Endothelial cell of umbilical vein (primary cell): ENCODE measurements at regions not wholly inside any gene's neighbourhood (a gene's known extent, or its start where the extent isn't known, plus 50 kb on each side); places are given as distances from the start of the nearest gene placed in this dataset.
"Not testable (repeated sequence)": the region's sequence is repeated elsewhere in the genome, so short reads cannot be mapped to it uniquely, and the experiment has no call there.

Source experiments
- BruUV-seq: library from RNA; stranded (reverse); fragments of 400-500 nt; replicated peaks from 2 replicates; lab custom pipeline; 2021; lab: Mats Ljungman, UMichigan
- CTCF ChIA-PET: fragments of 300-600, 350-600 bp; sonication (Branson Sonifier 250); formaldehyde crosslinking; loops from one replicate; lab custom pipeline; 2021; ENCODE audit warnings: antibody characterized with exemption, inconsistent platforms; lab: Charles Lee
- POLR2A ChIA-PET: fragments of 300-600, 350-600 bp; sonication (Branson Sonifier 250); formaldehyde crosslinking; loops from one replicate; lab custom pipeline; 2021; ENCODE audit warnings: antibody characterized with exemption, inconsistent platforms; lab: Charles Lee
- DNase-seq: peaks from one replicate; pipeline ENCODE4 v3.0.0-alpha.2; 2011; ENCODE audit warnings: low read depth, low spot score
- FAIRE-seq: peaks from 2 replicates; lab custom pipeline; 2011; peaks lifted over from hg19 to GRCh38; lab: Jason Lieb, UNC
- H2AFZ ChIP-seq: 2 replicates; pipeline ENCODE4 v1.6.0; 2012; ENCODE audit warnings: low read depth, low read length, control low read depth, inconsistent platforms
- H3K27ac ChIP-seq: 2 replicates; pipeline ENCODE4 v1.5.1; 2011; ENCODE audit warnings: low read depth, mild to moderate bottlenecking, control low read depth, low read length, moderate library complexity; ENCODE audit not compliant: insufficient read depth
- H3K27me3 ChIP-seq, 2 experiments: 2 replicates each; pipeline versions ENCODE4 v1.6.0 to v1.6.1; 2011; ENCODE audit warnings: low read length in 2 of 2, mixed read lengths in 1 of 2; ENCODE audit not compliant: control insufficient read depth in 2 of 2, insufficient read depth in 2 of 2
- H3K36me3 ChIP-seq, 2 experiments: 2 replicates in 1 of 2; 3 replicates in 1 of 2; pipeline ENCODE4 v1.5.1; 2011; ENCODE audit warnings: low read length in 2 of 2, mild to moderate bottlenecking in 1 of 2, moderate library complexity in 1 of 2; ENCODE audit not compliant: control insufficient read depth in 2 of 2, insufficient read depth in 2 of 2; ENCODE audit errors: extremely low read depth in 1 of 2
- H3K4me1 ChIP-seq: 3 replicates; pipeline ENCODE4 v1.5.1; 2011; ENCODE audit warnings: mild to moderate bottlenecking, low read length; ENCODE audit not compliant: control insufficient read depth, insufficient read depth; ENCODE audit errors: extremely low read depth
- H3K4me2 ChIP-seq: 2 replicates; pipeline ENCODE4 v1.6.1; 2011; ENCODE audit warnings: low read length, control low read depth, mixed read lengths; ENCODE audit not compliant: insufficient read depth
- H3K4me3 ChIP-seq, 3 experiments: fragments of 200-600 bp in 1 of 3; sonication (generic), shearing (Covaris generic) in 1 of 3; replicated peaks in 1 of 3; 2 replicates each; pipeline ENCODE4 v1.5.1; 2011 to 2016; ENCODE audit warnings: control low read depth in 3 of 3, low read length in 3 of 3, mild to moderate bottlenecking in 2 of 3, inconsistent platforms in 1 of 3, low read depth in 1 of 3, moderate library complexity in 1 of 3; ENCODE audit not compliant: insufficient read depth in 1 of 3
- H3K79me2 ChIP-seq: 2 replicates; pipeline ENCODE4 v1.6.0; 2012; ENCODE audit warnings: low read length, inconsistent platforms; ENCODE audit not compliant: control insufficient read depth, insufficient read depth
- H3K9ac ChIP-seq: replicated peaks from 2 replicates; pipeline ENCODE3; 2011; ENCODE audit warnings: low read length, control low read depth; ENCODE audit not compliant: insufficient read depth; ENCODE audit errors: extremely low read depth
- H3K9me1 ChIP-seq: replicated peaks from 3 replicates; pipeline ENCODE4 v1.6.0; 2011; ENCODE audit warnings: mild to moderate bottlenecking, low read length; ENCODE audit not compliant: control insufficient read depth, insufficient read depth; ENCODE audit errors: extremely low read depth
- H3K9me3 ChIP-seq: replicated peaks from 2 replicates; pipeline ENCODE4 v1.5.1; 2012; ENCODE audit warnings: low read length, inconsistent platforms; ENCODE audit not compliant: control insufficient read depth, insufficient read depth
- H4K20me1 ChIP-seq: replicated peaks from 2 replicates; pipeline ENCODE3; 2011; ENCODE audit warnings: mild to moderate bottlenecking, low read length; ENCODE audit not compliant: control insufficient read depth, insufficient read depth; ENCODE audit errors: extremely low read depth
- EZH2 ChIP-seq: IDR thresholded peaks from 2 replicates; pipeline ENCODE4 v1.6.1; 2012; ENCODE audit warnings: borderline replicate concordance, low read depth, mild to moderate bottlenecking, moderate library complexity, low read length, inconsistent platforms; ENCODE audit not compliant: severe bottlenecking
- FOS ChIP-seq: IDR thresholded peaks from 2 replicates; pipeline ENCODE4 v1.6.1; 2011; ENCODE audit warnings: mild to moderate bottlenecking, low read length, moderate library complexity, borderline replicate concordance; ENCODE audit not compliant: insufficient read depth
- GATA2 ChIP-seq: IDR thresholded peaks from 2 replicates; pipeline ENCODE4 v1.7.0; 2011; ENCODE audit warnings: low read depth, mild to moderate bottlenecking, moderate library complexity, mixed read lengths, low read length; ENCODE audit not compliant: insufficient read length, insufficient read depth
- JUN ChIP-seq: IDR thresholded peaks from 2 replicates; pipeline ENCODE4 v1.6.1; 2011; ENCODE audit warnings: borderline replicate concordance, low read depth; ENCODE audit not compliant: insufficient read length, insufficient read depth
- MYC ChIP-seq: IDR thresholded peaks from one replicate; pipeline ENCODE4 v1.6.1; 2011; ENCODE audit warnings: mild to moderate bottlenecking, low read depth, low read length
- POLR2A ChIP-seq: IDR thresholded peaks from 2 replicates; pipeline ENCODE4 v1.6.1; 2012; ENCODE audit warnings: low read depth, mild to moderate bottlenecking, control low read depth, low read length
- POLR2AphosphoS5 ChIP-seq: IDR thresholded peaks from 2 replicates; pipeline ENCODE4 v1.6.1; 2012; ENCODE audit warnings: low read depth, mild to moderate bottlenecking, control low read depth, low read length, moderate library complexity; ENCODE audit not compliant: insufficient read depth
- dilution Hi-C: fragments of 300-500 bp; cut with MboI; formaldehyde crosslinking; loops from one replicate; pipeline ENCODE4 v1.15.0; 2019; ENCODE audit warnings: low sequenced_read_pairs; ENCODE audit not compliant: extremely low pct_ligation_motif_present
- intact Hi-C: fragments of 100-400 bp; cut with micrococcal nuclease; formaldehyde crosslinking; loops from one replicate; pipeline ENCODE4 v1.10.0; 2022
- TF ChIP-seq, protein P1 (sequence below): IDR thresholded peaks from 2 replicates; pipeline ENCODE4 v1.6.1; 2011; ENCODE audit not compliant: insufficient read depth, insufficient read length
- TF ChIP-seq, protein P2 (sequence below), 2 donors: IDR thresholded peaks; 1 replicate in 1 of 2; 2 replicates in 1 of 2; pipeline ENCODE4 v1.5.1; 2011; ENCODE audit warnings: low read length in 2 of 2, mild to moderate bottlenecking in 2 of 2, moderate library complexity in 2 of 2, control low read depth in 1 of 2, inconsistent platforms in 1 of 2, low read depth in 1 of 2; ENCODE audit not compliant: insufficient read depth in 1 of 2; ENCODE audit errors: extremely low read depth in 1 of 2

DNA sequence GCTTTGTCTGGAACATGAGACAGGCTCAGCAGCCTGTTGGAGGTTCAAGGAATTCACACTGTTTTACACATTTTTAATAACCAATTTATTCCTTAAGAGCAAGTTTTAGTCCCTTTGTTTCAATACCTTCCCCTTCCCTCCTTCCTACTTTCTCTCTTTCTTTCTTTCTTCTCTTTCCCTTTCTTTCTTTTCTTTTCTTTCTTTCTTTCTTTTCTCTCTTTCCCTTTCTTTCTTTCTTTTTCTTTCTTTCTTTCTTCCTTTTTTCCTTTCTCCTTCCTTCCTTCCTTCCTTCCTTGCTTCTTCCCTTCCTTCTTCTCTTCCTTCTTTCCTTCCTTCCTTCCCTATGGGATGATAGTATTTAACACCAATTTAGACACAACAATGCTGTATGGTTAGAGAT lies 164.2 kb downstream of the CENPF start:
- no peaks in the 10 kb centered on the region for H3K4me1 ChIP-seq
- no TSS peak for BruUV-seq
- CTCF ChIA-PET: no interaction called here
- dilution Hi-C loops: no loop called here
- no peaks in the 10 kb centered on the region for H3K9me3 ChIP-seq
- no peaks in the 10 kb centered on the region for H3K27me3 ChIP-seq
- no peak overlapping the region for H3K9ac ChIP-seq
- no peaks in the 10 kb centered on the region for H3K79me2 ChIP-seq
- POLR2A ChIA-PET: no interaction called here
- no peak overlapping the region for H3K27ac ChIP-seq
- no peak overlapping the region for H3K4me3 ChIP-seq
- intact Hi-C loops: no loop called here
- TF ChIP-seq MYC (no peak), POLR2AphosphoS5 (no peak), EZH2 (no peak), JUN (no peak), GATA2 (no peak), POLR2A (no peak), FOS (no peak)
- TF ChIP-seq, protein P1, sequence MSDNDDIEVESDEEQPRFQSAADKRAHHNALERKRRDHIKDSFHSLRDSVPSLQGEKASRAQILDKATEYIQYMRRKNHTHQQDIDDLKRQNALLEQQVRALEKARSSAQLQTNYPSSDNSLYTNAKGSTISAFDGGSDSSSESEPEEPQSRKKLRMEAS: no peak
- TF ChIP-seq, protein P2, sequence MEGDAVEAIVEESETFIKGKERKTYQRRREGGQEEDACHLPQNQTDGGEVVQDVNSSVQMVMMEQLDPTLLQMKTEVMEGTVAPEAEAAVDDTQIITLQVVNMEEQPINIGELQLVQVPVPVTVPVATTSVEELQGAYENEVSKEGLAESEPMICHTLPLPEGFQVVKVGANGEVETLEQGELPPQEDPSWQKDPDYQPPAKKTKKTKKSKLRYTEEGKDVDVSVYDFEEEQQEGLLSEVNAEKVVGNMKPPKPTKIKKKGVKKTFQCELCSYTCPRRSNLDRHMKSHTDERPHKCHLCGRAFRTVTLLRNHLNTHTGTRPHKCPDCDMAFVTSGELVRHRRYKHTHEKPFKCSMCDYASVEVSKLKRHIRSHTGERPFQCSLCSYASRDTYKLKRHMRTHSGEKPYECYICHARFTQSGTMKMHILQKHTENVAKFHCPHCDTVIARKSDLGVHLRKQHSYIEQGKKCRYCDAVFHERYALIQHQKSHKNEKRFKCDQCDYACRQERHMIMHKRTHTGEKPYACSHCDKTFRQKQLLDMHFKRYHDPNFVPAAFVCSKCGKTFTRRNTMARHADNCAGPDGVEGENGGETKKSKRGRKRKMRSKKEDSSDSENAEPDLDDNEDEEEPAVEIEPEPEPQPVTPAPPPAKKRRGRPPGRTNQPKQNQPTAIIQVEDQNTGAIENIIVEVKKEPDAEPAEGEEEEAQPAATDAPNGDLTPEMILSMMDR (IDR thresholded peaks at IDR 0.05; ENCODE audit: extremely low read depth in 1 of 2, insufficient read depth in 1 of 2, low read depth in 1 of 2, low read length in 2 of 2): no peak
- no peaks in the 10 kb centered on the region for H3K9me1 ChIP-seq
- no peak overlapping the region for H2AFZ ChIP-seq
- H3K4me2 ChIP-seq: no peak overlapping the region
- FAIRE-seq (no peak), DNase-seq (no peak)
- no peaks in the 10 kb centered on the region for H3K36me3 ChIP-seq
- H4K20me1 ChIP-seq: no peaks in the 10 kb centered on the region

DNA sequence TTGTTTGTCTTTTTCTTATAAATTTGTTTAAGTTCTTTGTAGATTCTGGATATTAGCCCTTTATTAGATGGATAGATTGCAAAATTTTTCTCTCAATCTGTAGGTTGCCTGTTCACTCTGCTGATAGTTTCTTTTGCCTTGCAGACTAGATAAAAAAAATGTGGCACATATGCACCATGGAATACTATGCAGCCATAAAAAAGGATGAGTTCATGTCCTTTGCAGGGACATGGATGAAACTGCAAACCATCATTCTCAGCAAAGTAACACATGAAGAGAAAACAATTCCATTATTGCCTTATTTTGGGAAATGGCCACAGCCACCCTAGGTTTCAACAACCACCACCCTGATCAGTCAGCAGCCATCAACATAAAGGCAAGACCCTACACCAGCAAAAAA lies 166.7 kb downstream of the CENPF start:
- H3K4me3 ChIP-seq, H2AFZ ChIP-seq, dilution Hi-C loops, FAIRE-seq, H3K9ac ChIP-seq, POLR2A ChIA-PET, H3K4me2 ChIP-seq, H3K27me3 ChIP-seq, H3K9me1 ChIP-seq, H3K4me1 ChIP-seq, DNase-seq, BruUV-seq, H3K36me3 ChIP-seq, H4K20me1 ChIP-seq, H3K27ac ChIP-seq, H3K9me3 ChIP-seq, intact Hi-C loops, CTCF ChIA-PET, H3K79me2 ChIP-seq: not testable (repeated sequence)
